ENCODE measurements at regions not wholly inside any gene's neighbourhood (a gene's known extent, or its start where the extent isn't known, plus 50 kb on each side); places are given as distances from the start of the nearest gene placed in this dataset.

- TF ChIP-seq USF2 (IDR thresholded peaks at IDR 0.05; ENCODE audit: low read length) (no peak), ZNF274 (IDR thresholded peaks at IDR 0.05; ENCODE audit: borderline replicate concordance, extremely low read depth, low read length) (no peak), SAP30 (IDR thresholded peaks at IDR 0.05; ENCODE audit: insufficient read depth, insufficient replicate concordance, low read length) (no peak), SRF (IDR thresholded peaks at IDR 0.05; ENCODE audit: low read depth, low read length) (no peak), POU5F1 (IDR thresholded peaks at IDR 0.05; ENCODE audit: low read depth, low read length) (no peak), CEBPB (IDR thresholded peaks at IDR 0.05; ENCODE audit: low read depth, low read length) (no peak)
Measured at GRCh38 chr20:39268491-39268951, 306.4 kb downstream of the DHX35 start (continued).
